ENCODE measurements at regions not wholly inside any gene's neighbourhood (a gene's known extent, or its start where the extent isn't known, plus 50 kb on each side); places are given as distances from the start of the nearest gene placed in this dataset.

GRCh38 chr2:48169141-48169592 is 145.3 kb upstream of the FOXN2 start:
- no peak for DNase-seq (ENCODE audit: low read depth)
- no peak overlapping the region for H3K4me3 ChIP-seq (ENCODE audit: control insufficient read depth, low read depth, low read length)
- no peak for TF ChIP-seq CTCF (IDR thresholded peaks at IDR 0.05; ENCODE audit: control insufficient read depth, insufficient read depth, low read depth, low read length, missing control alignments)

- TF ChIP-seq CTCF (IDR thresholded peaks at IDR 0.05; ENCODE audit: control insufficient read depth, insufficient read depth, low read depth, low read length, missing control alignments) = no peak
- peak; percentile 21 for DNase-seq (ENCODE audit: low read depth)
- H3K4me3 ChIP-seq (ENCODE audit: control insufficient read depth, low read depth, low read length) = no peak overlapping the region
Observed at GRCh38 chr2:48170281-48170680, 144.2 kb upstream of the FOXN2 start.

- DNase-seq (ENCODE audit: low read depth) = no peak
- H3K4me3 ChIP-seq (ENCODE audit: control insufficient read depth, low read depth, low read length) = no peak overlapping the region
- TF ChIP-seq CTCF (IDR thresholded peaks at IDR 0.05; ENCODE audit: control insufficient read depth, insufficient read depth, low read depth, low read length, missing control alignments) = no peak
Observed at GRCh38 chr2:48173141-48173540, 141.3 kb upstream of the FOXN2 start.

DNA sequence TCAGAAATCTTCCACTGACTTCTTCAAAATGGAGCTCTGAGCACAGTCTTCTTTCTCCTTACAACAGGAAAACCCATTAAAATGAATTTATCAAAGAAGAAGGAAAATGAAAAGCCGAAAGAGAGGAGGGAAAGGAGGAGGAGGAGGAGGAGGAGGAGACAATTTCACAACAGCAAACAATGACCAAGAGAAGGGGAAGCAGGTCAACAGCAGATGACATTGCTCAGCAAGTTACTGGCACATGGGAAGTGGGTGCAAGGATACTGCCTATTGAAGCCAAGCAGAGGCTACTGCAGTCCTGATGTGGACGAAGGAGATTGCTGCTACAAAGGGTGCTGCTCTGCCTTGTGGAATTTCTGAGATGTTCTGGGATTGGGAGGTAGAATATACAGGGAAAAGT is 140.0 kb upstream of the FOXN2 start:
- no peak for DNase-seq (ENCODE audit: low read depth)
- no peak overlapping the region for H3K4me3 ChIP-seq (ENCODE audit: control insufficient read depth, low read depth, low read length)
- TF ChIP-seq CTCF (IDR thresholded peaks at IDR 0.05; ENCODE audit: control insufficient read depth, insufficient read depth, low read depth, low read length, missing control alignments) = no peak

GRCh38 chr2:48175254-48175653 is 139.2 kb upstream of the FOXN2 start:
- TF ChIP-seq CTCF (IDR thresholded peaks at IDR 0.05; ENCODE audit: control insufficient read depth, insufficient read depth, low read depth, low read length, missing control alignments) = no peak
- DNase-seq (ENCODE audit: low read depth) = peak; percentile 35
- H3K4me3 ChIP-seq (ENCODE audit: control insufficient read depth, low read depth, low read length) = no peak overlapping the region

- no peak for TF ChIP-seq CTCF (IDR thresholded peaks at IDR 0.05; ENCODE audit: control insufficient read depth, insufficient read depth, low read depth, low read length, missing control alignments)
- DNase-seq (ENCODE audit: low read depth) = no peak
- H3K4me3 ChIP-seq (ENCODE audit: control insufficient read depth, low read depth, low read length) = no peak overlapping the region
Observed at GRCh38 chr2:48175656-48176055, 138.8 kb upstream of the FOXN2 start.

DNA sequence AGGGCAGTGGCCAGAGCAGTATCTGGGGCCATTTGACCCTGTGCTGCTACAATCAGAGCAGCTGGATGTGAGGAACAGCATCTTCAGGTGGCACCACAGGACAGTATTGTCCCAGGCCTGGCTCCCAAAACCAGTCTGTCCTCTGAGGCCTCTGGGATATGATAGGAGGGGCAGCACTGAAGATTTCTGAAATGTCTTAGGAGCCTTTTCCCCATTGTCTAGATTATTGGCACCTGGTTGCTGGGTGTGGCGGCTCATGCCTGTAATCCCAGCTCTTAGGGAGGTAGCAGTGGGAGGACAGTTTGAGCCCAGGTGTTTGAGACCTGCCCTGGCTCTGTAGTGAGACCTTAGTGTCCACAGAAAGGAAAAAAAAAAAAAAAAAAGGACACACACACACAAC is 137.6 kb upstream of the FOXN2 start:
- DNase-seq (ENCODE audit: low read depth) = no peak
- H3K4me3 ChIP-seq (ENCODE audit: control insufficient read depth, low read depth, low read length) = no peak overlapping the region
- TF ChIP-seq CTCF (IDR thresholded peaks at IDR 0.05; ENCODE audit: control insufficient read depth, insufficient read depth, low read depth, low read length, missing control alignments) = no peak

All from AG09309 (cell line).